ENCODE measurements at regions not wholly inside any gene's neighbourhood (a gene's known extent, or its start where the extent isn't known, plus 50 kb on each side); places are given as distances from the start of the nearest gene placed in this dataset.

DNA sequence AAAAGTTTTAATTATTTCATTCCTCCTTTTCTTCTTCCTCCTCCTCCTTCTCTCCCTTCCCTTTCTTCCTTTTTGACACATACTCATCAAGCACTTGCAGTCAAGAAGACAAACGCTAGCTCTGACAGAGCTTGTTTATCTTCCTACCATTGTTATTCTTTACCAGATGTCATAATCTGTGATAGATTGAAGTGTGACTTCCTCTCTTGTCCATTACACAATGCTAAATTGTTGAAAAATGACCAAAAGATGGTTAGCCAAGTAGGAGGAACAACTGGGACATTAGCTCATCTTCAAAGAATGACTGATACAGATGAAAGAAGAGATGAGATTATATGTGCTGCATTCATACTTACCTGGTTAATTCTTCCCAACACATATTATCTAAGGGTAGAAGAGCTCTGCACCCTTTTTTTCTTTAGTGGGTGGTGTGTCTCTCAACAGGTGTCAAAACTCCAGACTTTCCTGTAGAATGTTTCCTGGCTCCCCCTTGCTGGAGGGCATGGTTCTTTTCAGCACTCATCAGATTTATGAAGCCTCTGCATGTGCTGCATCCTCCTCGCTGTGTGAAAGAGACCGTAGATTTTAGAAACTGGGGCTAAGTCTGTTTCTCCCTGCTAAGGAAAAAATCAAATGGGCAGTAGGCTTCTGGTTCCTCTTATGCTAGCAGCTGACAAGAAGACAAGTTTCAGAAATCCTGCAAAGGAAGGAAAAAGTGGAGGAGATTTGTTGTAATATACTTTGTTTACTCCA lies 147.1 kb downstream of the TMX1 start:
- Histone ChIP-seq H3K27ac (ENCODE audit: low read depth, low read length, poor library complexity, severe bottlenecking) (no peak overlapping the region), H3K36me3 (ENCODE audit: insufficient read depth, low read length, poor library complexity, severe bottlenecking) (no peaks in the 10 kb centered on the region), H3K27me3 (replicated peaks; ENCODE audit: insufficient read depth, low read depth, low read length, poor library complexity) (no peaks in the 10 kb centered on the region), H3K4me1 (ENCODE audit: insufficient read depth, low read length, poor library complexity, severe bottlenecking) (no peaks in the 10 kb centered on the region), H3K9me3 (ENCODE audit: low read depth, low read length, poor library complexity, severe bottlenecking) (no peaks in the 10 kb centered on the region), H3K4me3 (ENCODE audit: low read depth, low read length, poor library complexity, severe bottlenecking) (no peak overlapping the region)
- TF ChIP-seq EZH2 (IDR thresholded peaks at IDR 0.05; ENCODE audit: borderline replicate concordance, low read depth, low read length, poor library complexity, severe bottlenecking) (no peak), CTCF (conservative IDR thresholded peaks at IDR 0.05; ENCODE audit: low read depth, low read length) (no peak)
- DNase-seq (ENCODE audit: low spot score), result no peak
- intact Hi-C loops (cut with micrococcal nuclease; ENCODE audit: unreplicated experiment), result no loop called here
- CTCF ChIA-PET, result no interaction called here
- BruUV-seq (replicated peaks), result no TSS peak
- POLR2A ChIA-PET (ENCODE audit: low non-redundant PET), result no interaction called here

DNA sequence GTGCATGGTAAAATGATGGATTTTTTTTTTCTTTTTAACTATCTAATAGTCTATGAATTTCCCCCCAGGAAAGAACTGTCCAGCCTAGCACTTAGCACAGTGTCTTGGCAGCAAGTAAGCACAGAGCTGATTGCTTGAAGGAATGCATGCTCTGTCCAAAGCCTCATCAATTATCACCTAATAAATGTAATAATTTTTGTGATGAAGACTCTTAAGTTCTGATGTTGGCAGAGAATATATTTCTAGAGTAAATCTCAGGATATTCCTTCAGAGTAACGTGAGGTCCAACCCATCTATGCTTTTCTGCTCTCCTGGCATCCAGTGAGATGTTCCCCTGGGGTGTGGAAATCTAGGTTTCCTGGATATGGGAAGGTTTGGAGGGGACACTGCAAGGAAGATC lies 152.4 kb downstream of the TMX1 start:
- Histone ChIP-seq H3K4me3 (ENCODE audit: low read depth, low read length, poor library complexity, severe bottlenecking) (no peak overlapping the region), H3K27ac (ENCODE audit: low read depth, low read length, poor library complexity, severe bottlenecking) (no peak overlapping the region), H3K27me3 (replicated peaks; ENCODE audit: insufficient read depth, low read depth, low read length, poor library complexity) (no peaks in the 10 kb centered on the region), H3K4me1 (ENCODE audit: insufficient read depth, low read length, poor library complexity, severe bottlenecking) (no peaks in the 10 kb centered on the region), H3K36me3 (ENCODE audit: insufficient read depth, low read length, poor library complexity, severe bottlenecking) (no peaks in the 10 kb centered on the region), H3K9me3 (ENCODE audit: low read depth, low read length, poor library complexity, severe bottlenecking) (no peaks in the 10 kb centered on the region)
- CTCF ChIA-PET, result no interaction called here
- no peak for DNase-seq (ENCODE audit: low spot score)
- no peak for TF ChIP-seq EZH2 (IDR thresholded peaks at IDR 0.05; ENCODE audit: borderline replicate concordance, low read depth, low read length, poor library complexity, severe bottlenecking)
- no peak for TF ChIP-seq CTCF (conservative IDR thresholded peaks at IDR 0.05; ENCODE audit: low read depth, low read length)
- BruUV-seq (replicated peaks), result no TSS peak
- intact Hi-C loops (cut with micrococcal nuclease; ENCODE audit: unreplicated experiment), result no loop called here
- POLR2A ChIA-PET (ENCODE audit: low non-redundant PET), result no interaction called here

DNA sequence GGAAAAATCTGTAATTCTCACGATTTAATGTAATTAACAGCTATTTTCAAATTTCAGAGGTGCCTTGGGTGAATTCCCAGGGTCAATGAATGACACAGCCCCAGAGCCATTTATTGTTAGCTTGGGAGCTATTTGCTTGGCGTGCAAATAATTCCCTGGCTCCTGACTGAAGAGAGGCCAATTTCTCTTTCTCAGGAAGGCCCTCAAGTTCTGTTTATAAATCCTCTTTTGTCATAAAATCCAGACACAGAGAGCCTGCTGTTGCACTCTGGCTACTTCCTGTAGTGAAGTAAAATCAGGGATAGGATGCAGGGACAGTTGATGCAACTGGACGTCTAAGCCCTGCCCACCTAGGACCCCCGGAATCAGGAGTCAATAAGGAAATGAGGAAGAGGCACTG lies 154.3 kb downstream of the TMX1 start:
- CTCF ChIA-PET, result no interaction called here
- no peaks in the 10 kb centered on the region for H3K4me1 ChIP-seq (ENCODE audit: insufficient read depth, low read length, poor library complexity, severe bottlenecking)
- no peak for TF ChIP-seq CTCF (conservative IDR thresholded peaks at IDR 0.05; ENCODE audit: low read depth, low read length)
- TF ChIP-seq EZH2 (IDR thresholded peaks at IDR 0.05; ENCODE audit: borderline replicate concordance, low read depth, low read length, poor library complexity, severe bottlenecking), result no peak

More for the DNA sequence above, 154.3 kb downstream of the TMX1 start:
- intact Hi-C loops (cut with micrococcal nuclease; ENCODE audit: unreplicated experiment), result no loop called here
- Histone ChIP-seq H3K36me3 (ENCODE audit: insufficient read depth, low read length, poor library complexity, severe bottlenecking) (no peaks in the 10 kb centered on the region), H3K27me3 (replicated peaks; ENCODE audit: insufficient read depth, low read depth, low read length, poor library complexity) (no peaks in the 10 kb centered on the region), H3K27ac (ENCODE audit: low read depth, low read length, poor library complexity, severe bottlenecking) (no peak overlapping the region), H3K9me3 (ENCODE audit: low read depth, low read length, poor library complexity, severe bottlenecking) (no peaks in the 10 kb centered on the region), H3K4me3 (ENCODE audit: low read depth, low read length, poor library complexity, severe bottlenecking) (no peak overlapping the region)
- no TSS peak for BruUV-seq (replicated peaks)
- DNase-seq (ENCODE audit: low spot score), result no peak
- POLR2A ChIA-PET (ENCODE audit: low non-redundant PET), result no interaction called here

Data from A673 (cell line).